Activated T-cell treated with anti-CD3 and anti-CD28 coated beads, Interleukin-2, amount 50 U/mL, for 4 hours (primary cell): ENCODE measurements at regions not wholly inside any gene's neighbourhood (a gene's known extent, or its start where the extent isn't known, plus 50 kb on each side); places are given as distances from the start of the nearest gene placed in this dataset.

Experiments used
- ATAC-seq, 2 donors: fragments of 200-7000 bp; cut with Tn5 transposase; one replicate each; pipeline ENCODE4 v1.10.0; 2021
- DNase-seq: peaks from one replicate; pipeline ENCODE4 v3.0.0-alpha.2; 2020
- H3K27me3 Mint-ChIP-seq: one replicate; pipeline ENCODE4 v1.8.0; 2021; ENCODE audit warnings: low read depth, mixed read lengths
- H3K36me3 Mint-ChIP-seq: one replicate; pipeline ENCODE4 v1.8.0; 2022; ENCODE audit warnings: mixed read lengths; ENCODE audit not compliant: insufficient read depth
- H3K4me1 Mint-ChIP-seq: one replicate; pipeline ENCODE4 v1.8.0; 2021; ENCODE audit warnings: low read depth, mixed read lengths
- H3K4me3 Mint-ChIP-seq: one replicate; pipeline ENCODE4 v1.8.0; 2021; ENCODE audit warnings: mild to moderate bottlenecking, moderate library complexity, mixed read lengths
- H3K9me3 Mint-ChIP-seq: one replicate; pipeline ENCODE4 v1.8.0; 2021; ENCODE audit warnings: mixed read lengths

GRCh38 chr3:59698091-59698490 is 648.3 kb upstream of the CFAP20DC start:
- no peaks in the 10 kb centered on the region for H3K27me3 Mint-ChIP-seq
- H3K9me3 Mint-ChIP-seq: no peaks in the 10 kb centered on the region
- ATAC-seq (no peak), DNase-seq (no peak)
- H3K4me3 Mint-ChIP-seq: no peak overlapping the region
- H3K36me3 Mint-ChIP-seq: no peaks in the 10 kb centered on the region
- H3K4me1 Mint-ChIP-seq: no peaks in the 10 kb centered on the region

DNA sequence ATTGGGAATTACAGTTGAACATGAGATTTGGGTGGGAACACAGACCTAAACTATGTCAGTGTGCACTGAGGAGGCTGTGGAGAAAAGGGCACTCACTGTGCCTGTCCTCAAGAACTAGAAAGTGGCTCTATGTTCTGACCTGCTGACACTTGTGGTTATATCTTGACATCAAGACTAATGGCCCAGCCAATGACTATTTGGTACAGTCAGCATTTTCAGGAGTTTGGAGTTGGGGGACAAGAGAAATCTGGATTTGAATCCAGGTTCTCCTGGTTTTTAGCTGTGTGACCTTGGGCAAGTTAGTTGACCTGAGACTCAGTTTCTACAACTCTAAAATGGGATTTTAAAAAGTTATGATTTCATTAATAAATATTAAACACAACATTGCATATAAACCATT is 647.0 kb upstream of the CFAP20DC start:
- ATAC-seq: no peak
- peaks cover 4% of the 10 kb centered on the region for H3K9me3 Mint-ChIP-seq
- no peaks in the 10 kb centered on the region for H3K36me3 Mint-ChIP-seq
- H3K27me3 Mint-ChIP-seq: no peaks in the 10 kb centered on the region
- no peaks in the 10 kb centered on the region for H3K4me1 Mint-ChIP-seq
- no peak overlapping the region for H3K4me3 Mint-ChIP-seq
- no peak for DNase-seq

GRCh38 chr3:59695860-59696259 is 646.0 kb upstream of the CFAP20DC start:
- no peak for DNase-seq
- Mint-ChIP-seq H3K4me1 (no peaks in the 10 kb centered on the region), H3K27me3 (no peaks in the 10 kb centered on the region), H3K4me3 (no peak overlapping the region), H3K36me3 (no peaks in the 10 kb centered on the region), H3K9me3 (peaks cover 4% of the 10 kb centered on the region)
- ATAC-seq: no peak

GRCh38 chr3:59692117-59692516 is 642.3 kb upstream of the CFAP20DC start:
- no peak for DNase-seq
- no peaks in the 10 kb centered on the region for H3K4me1 Mint-ChIP-seq
- peaks cover 4% of the 10 kb centered on the region for H3K9me3 Mint-ChIP-seq
- H3K27me3 Mint-ChIP-seq: no peaks in the 10 kb centered on the region
- H3K4me3 Mint-ChIP-seq: no peak overlapping the region
- no peak for ATAC-seq
- H3K36me3 Mint-ChIP-seq: no peaks in the 10 kb centered on the region

GRCh38 chr3:59690886-59691285 is 641.1 kb upstream of the CFAP20DC start:
- no peak for DNase-seq
- H3K36me3 Mint-ChIP-seq: no peaks in the 10 kb centered on the region
- H3K9me3 Mint-ChIP-seq: peaks cover 4% of the 10 kb centered on the region
- no peak for ATAC-seq
- no peaks in the 10 kb centered on the region for H3K4me1 Mint-ChIP-seq
- H3K27me3 Mint-ChIP-seq: no peaks in the 10 kb centered on the region
- no peak overlapping the region for H3K4me3 Mint-ChIP-seq

GRCh38 chr3:59688636-59689035 is 638.8 kb upstream of the CFAP20DC start:
- no peaks in the 10 kb centered on the region for H3K4me1 Mint-ChIP-seq
- H3K9me3 Mint-ChIP-seq: peaks cover 4% of the 10 kb centered on the region
- no peak overlapping the region for H3K4me3 Mint-ChIP-seq
- H3K36me3 Mint-ChIP-seq: no peaks in the 10 kb centered on the region
- H3K27me3 Mint-ChIP-seq: no peaks in the 10 kb centered on the region
- ATAC-seq (no peak), DNase-seq (no peak)

DNA sequence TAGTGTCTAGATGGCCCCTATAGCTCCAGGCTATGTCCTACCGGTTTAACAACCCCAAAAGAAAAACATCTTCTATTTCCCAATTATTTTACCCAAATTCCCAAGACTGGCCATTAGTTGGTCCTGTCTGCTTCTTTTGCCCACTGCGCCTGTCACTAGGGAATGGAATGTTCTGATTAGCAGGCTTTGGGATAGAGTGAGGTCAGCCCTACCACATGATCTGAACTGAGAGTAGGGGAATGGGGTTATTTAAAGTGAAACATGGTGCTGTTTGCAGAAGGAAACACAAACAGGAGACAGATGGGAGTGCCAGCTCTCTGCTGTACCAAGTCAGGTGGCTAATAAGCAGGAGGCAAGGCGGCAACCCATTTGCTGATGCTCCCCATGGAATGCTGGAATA is 635.6 kb upstream of the CFAP20DC start:
- DNase-seq: no peak
- ATAC-seq: no peak
- no peak overlapping the region for H3K4me3 Mint-ChIP-seq
- no peaks in the 10 kb centered on the region for H3K4me1 Mint-ChIP-seq
- H3K9me3 Mint-ChIP-seq: no peaks in the 10 kb centered on the region
- H3K27me3 Mint-ChIP-seq: no peaks in the 10 kb centered on the region
- no peaks in the 10 kb centered on the region for H3K36me3 Mint-ChIP-seq

GRCh38 chr3:59684766-59685165 is 634.9 kb upstream of the CFAP20DC start:
- no peaks in the 10 kb centered on the region for H3K4me1 Mint-ChIP-seq
- no peak overlapping the region for H3K4me3 Mint-ChIP-seq
- H3K36me3 Mint-ChIP-seq: no peaks in the 10 kb centered on the region
- no peaks in the 10 kb centered on the region for H3K27me3 Mint-ChIP-seq
- DNase-seq (no peak), ATAC-seq (no peak)
- H3K9me3 Mint-ChIP-seq: no peaks in the 10 kb centered on the region

DNA sequence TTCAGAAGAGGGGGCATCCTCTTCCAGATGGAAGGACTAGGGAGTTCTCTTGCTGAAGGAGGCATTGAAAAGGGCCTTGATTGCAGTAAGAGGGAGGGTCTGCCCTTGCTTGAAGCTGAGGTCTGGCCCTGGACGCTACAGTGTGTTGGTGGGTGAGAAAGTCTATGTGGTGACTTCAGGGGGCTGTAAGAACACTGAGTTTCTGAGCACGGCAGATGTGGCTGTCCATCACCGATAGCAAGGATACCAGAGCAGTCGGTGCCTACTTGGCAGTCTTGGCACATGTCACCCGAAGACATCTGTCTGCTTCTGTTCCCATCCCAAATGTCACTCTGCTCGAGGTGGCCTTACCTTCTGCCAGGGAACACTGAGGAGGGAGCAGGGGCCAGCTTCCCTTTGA is 631.1 kb upstream of the CFAP20DC start:
- no peak for ATAC-seq
- Mint-ChIP-seq H3K27me3 (no peaks in the 10 kb centered on the region), H3K36me3 (no peaks in the 10 kb centered on the region), H3K4me3 (no peak overlapping the region), H3K4me1 (no peaks in the 10 kb centered on the region), H3K9me3 (no peaks in the 10 kb centered on the region)
- DNase-seq: no peak

DNA sequence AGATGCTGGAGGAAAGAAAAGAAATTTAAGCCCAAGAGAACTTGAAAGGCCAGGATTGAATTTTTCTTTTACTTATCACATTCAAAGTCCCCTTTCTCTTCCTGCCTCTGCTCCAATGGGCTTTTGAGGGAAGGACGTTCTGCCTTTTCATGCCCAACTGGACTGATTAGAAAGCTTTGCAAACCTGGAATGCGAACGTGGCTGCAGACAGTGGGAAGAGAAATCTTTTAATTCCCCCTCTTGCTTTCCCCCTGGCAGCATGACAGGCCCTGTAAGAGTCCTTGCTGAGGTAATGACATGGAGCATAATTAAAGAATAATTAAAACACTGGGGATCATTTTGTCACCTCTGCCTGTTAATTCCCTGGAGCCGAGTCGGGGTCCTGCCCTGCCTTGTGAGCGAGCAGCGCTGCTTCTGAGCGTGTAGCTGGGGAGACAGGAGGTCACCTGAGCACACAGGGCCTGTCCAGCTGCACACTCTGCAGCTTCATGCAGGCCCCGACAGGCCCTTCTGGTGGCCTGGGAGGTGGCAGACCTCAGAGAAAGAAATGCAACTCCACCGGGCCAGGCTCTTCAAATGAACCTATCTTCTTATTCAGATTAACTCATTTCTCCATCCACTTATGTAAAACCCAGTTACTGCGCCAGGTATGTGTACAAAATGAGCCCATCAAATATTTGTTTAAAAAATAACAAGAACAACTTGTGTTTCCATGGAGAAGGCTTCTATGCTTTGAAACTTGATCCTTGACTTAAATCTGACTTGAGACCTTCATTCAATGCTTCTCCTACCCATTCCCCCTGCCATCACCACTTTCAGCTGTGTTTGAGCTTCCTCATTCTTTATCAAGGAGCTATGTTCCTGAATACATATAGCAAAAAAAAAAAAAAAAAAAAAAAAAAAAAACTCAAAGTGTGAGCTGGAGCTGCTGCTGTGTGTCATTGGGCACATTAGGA is 628.2 kb upstream of the CFAP20DC start:
- DNase-seq: no peak
- no peaks in the 10 kb centered on the region for H3K9me3 Mint-ChIP-seq
- no peak for ATAC-seq
- H3K4me1 Mint-ChIP-seq: no peaks in the 10 kb centered on the region
- H3K36me3 Mint-ChIP-seq: no peaks in the 10 kb centered on the region
- no peak overlapping the region for H3K4me3 Mint-ChIP-seq
- H3K27me3 Mint-ChIP-seq: no peaks in the 10 kb centered on the region

GRCh38 chr3:59675495-59675894 is 625.7 kb upstream of the CFAP20DC start:
- H3K4me3 Mint-ChIP-seq: no peak overlapping the region
- ATAC-seq (no peak), DNase-seq (no peak)
- no peaks in the 10 kb centered on the region for H3K4me1 Mint-ChIP-seq
- H3K9me3 Mint-ChIP-seq: no peaks in the 10 kb centered on the region
- no peaks in the 10 kb centered on the region for H3K36me3 Mint-ChIP-seq
- H3K27me3 Mint-ChIP-seq: no peaks in the 10 kb centered on the region

GRCh38 chr3:59663076-59663850 is 613.4 kb upstream of the CFAP20DC start:
- Mint-ChIP-seq H3K9me3 (no peaks in the 10 kb centered on the region), H3K36me3 (no peaks in the 10 kb centered on the region), H3K4me3 (no peak overlapping the region), H3K4me1 (no peaks in the 10 kb centered on the region), H3K27me3 (peaks cover 2% of the 10 kb centered on the region)
- DNase-seq (no peak), ATAC-seq (no peak)

DNA sequence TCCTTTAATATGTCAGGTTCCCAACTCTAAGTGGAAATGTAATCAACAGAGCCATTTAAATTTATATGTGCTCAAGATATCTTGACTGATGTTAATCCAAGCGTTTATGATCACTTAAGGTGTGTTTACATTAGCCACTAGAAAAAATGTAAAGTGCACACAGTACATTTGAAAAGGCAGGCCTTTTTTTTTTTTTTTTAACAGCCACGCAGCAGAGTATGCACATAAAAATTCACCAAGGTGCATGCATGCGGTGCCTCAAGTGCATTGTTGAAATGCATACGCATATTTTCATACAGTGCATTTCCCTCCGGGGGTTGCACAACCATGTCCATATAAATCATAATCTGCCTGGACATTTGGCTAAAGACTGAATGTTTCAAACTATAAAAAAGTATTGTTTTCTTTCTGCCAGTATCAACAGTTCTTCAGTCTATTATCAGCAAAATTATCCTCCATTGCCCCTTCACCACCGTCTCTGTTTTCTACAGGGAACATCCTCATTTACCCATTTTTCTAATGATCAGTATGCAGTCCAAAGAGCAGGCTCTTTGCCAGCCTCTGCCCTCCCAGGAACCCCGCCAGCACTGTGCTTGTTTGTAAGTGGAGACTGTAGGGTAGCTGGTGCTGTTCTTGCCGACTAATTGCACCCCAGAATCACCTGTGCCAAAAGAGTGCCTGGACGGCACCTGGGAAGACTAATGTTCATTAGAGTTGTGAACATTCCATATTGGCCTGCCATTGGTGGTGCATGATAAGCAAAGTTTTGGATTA is 611.2 kb upstream of the CFAP20DC start:
- Mint-ChIP-seq H3K27me3 (peaks cover 2% of the 10 kb centered on the region), H3K9me3 (no peaks in the 10 kb centered on the region), H3K4me3 (no peak overlapping the region), H3K4me1 (no peaks in the 10 kb centered on the region), H3K36me3 (no peaks in the 10 kb centered on the region)
- ATAC-seq (no peak), DNase-seq (no peak)

DNA sequence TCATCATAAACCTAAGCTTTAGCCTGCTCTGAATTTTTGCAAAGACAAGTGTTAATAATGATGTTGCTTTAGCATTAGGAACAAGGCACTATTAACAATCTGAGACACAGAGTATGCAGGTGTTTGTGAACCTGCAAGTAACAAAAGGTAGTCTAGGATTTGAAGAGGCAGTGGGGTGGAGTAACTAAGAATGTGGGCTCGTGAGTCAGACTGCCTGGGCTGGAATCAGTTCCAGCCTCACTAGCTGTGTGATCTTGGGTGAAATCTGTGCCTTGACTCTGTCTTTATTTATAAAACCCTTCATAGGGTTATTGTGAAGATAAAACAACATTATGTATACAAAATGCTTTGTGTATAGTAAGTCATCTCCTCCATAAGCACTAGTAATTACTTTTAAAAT is 610.6 kb upstream of the CFAP20DC start:
- Mint-ChIP-seq H3K4me3 (no peak overlapping the region), H3K9me3 (no peaks in the 10 kb centered on the region), H3K36me3 (no peaks in the 10 kb centered on the region), H3K4me1 (no peaks in the 10 kb centered on the region), H3K27me3 (peaks cover 2% of the 10 kb centered on the region)
- ATAC-seq (no peak), DNase-seq (no peak)
